Mammary epithelial cell (primary cell): ENCODE measurements at regions not wholly inside any gene's neighbourhood (a gene's known extent, or its start where the extent isn't known, plus 50 kb on each side); places are given as distances from the start of the nearest gene placed in this dataset.

Source experiments
- EZH2 ChIP-seq: IDR thresholded peaks from 2 replicates; pipeline ENCODE4 v1.6.1; 2012; ENCODE audit warnings: low read length, inconsistent platforms, borderline replicate concordance
- TF ChIP-seq, protein P1 (sequence below), 2 donors: IDR thresholded peaks in 1 of 2; conservative IDR thresholded peaks in 1 of 2; 2 replicates each; pipeline ENCODE4 v1.5.1; 2011 to 2012; ENCODE audit warnings: inconsistent platforms in 2 of 2, low read length in 2 of 2, mild to moderate bottlenecking in 2 of 2, control low read depth in 1 of 2, low read depth in 1 of 2; ENCODE audit not compliant: insufficient read depth in 1 of 2; ENCODE audit errors: extremely low read depth in 1 of 2

- TF ChIP-seq EZH2 = no peak
- TF ChIP-seq, protein P1, sequence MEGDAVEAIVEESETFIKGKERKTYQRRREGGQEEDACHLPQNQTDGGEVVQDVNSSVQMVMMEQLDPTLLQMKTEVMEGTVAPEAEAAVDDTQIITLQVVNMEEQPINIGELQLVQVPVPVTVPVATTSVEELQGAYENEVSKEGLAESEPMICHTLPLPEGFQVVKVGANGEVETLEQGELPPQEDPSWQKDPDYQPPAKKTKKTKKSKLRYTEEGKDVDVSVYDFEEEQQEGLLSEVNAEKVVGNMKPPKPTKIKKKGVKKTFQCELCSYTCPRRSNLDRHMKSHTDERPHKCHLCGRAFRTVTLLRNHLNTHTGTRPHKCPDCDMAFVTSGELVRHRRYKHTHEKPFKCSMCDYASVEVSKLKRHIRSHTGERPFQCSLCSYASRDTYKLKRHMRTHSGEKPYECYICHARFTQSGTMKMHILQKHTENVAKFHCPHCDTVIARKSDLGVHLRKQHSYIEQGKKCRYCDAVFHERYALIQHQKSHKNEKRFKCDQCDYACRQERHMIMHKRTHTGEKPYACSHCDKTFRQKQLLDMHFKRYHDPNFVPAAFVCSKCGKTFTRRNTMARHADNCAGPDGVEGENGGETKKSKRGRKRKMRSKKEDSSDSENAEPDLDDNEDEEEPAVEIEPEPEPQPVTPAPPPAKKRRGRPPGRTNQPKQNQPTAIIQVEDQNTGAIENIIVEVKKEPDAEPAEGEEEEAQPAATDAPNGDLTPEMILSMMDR (conservative IDR thresholded peaks at IDR 0.05 in 1 of 2, IDR thresholded peaks at IDR 0.05 in 1 of 2; ENCODE audit: extremely low read depth in 1 of 2, insufficient read depth in 1 of 2, low read depth in 1 of 2, low read length in 2 of 2) = no peak
Measured at GRCh38 chr18:56515522-56515921, 122.9 kb downstream of the TXNL1 start.
